ENCODE measurements at regions not wholly inside any gene's neighbourhood (a gene's known extent, or its start where the extent isn't known, plus 50 kb on each side); places are given as distances from the start of the nearest gene placed in this dataset.
"Not testable (repeated sequence)": the region's sequence is repeated elsewhere in the genome, so short reads cannot be mapped to it uniquely, and the experiment has no call there.

DNA sequence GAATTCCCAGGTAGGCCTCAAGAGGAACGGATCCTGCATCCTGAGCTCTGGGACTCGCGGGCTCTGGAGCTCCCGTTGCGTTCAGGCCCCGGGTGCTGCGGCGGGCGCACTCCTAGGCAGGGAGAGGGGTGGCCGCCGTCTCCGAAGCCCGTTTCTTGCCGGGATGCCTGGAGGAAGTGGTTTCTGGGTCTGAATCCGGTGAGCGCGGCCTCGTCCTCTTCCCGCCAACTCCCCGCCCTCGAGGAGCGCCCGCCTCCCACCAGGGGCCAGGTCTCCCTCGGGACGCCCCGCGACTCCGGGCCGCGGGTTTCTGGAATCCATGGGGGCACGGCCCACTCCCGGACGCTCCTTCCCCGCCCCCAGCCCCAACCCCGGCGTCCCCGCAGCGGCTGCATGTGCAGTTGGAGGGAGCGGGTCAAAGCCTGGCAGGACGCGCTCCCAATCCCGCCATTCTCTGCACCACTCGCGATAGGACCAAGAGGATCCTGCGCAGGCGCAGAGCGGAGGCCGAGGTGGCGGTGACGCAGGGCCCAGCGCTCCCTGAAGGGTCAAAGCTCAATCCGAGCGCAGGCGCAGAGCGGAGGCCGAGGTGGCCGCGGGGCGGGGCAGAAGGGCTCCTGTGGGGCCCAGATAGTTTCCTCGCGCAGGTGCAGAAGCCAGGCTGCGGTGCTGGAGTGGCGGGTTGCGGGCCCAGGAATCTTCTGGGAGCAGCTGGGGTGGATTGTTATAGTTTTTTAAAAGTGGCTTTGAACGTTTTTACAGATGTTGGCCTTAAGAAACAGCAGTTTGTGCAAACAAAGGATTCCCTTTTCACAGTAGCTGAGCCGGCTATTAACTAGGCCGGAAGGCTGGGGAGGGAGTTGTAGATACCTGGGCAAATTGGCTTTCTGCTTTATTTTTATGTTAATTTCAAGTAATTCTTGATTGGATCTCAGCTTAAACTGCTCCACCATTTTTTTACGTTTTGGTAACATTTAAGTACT is 796.4 kb downstream of the AACS start:
- DNase-seq (ENCODE audit: low read depth in 1 of 2, low spot score in 1 of 2): no peak

DNA sequence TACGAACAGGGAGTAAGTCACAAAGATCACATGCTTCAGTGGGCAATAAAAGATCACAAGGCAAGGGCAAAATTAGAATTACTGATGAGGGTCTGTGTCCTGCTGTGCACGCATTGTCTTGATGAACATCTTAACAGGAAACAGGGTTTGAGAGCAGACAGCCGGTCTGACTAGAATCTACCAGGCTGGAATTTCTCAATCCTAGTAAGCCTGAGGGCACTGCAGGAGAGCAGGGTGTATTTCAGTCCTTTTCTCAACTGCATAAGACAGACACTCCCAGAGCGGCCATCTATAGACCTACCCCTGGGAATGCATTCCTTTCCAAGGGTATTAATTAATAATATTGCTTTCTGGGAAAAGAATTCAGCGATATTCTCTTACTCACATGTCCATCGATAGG is 800.0 kb downstream of the AACS start:
- DNase-seq (ENCODE audit: low read depth in 1 of 2, low spot score in 1 of 2): not testable (repeated sequence)

DNA sequence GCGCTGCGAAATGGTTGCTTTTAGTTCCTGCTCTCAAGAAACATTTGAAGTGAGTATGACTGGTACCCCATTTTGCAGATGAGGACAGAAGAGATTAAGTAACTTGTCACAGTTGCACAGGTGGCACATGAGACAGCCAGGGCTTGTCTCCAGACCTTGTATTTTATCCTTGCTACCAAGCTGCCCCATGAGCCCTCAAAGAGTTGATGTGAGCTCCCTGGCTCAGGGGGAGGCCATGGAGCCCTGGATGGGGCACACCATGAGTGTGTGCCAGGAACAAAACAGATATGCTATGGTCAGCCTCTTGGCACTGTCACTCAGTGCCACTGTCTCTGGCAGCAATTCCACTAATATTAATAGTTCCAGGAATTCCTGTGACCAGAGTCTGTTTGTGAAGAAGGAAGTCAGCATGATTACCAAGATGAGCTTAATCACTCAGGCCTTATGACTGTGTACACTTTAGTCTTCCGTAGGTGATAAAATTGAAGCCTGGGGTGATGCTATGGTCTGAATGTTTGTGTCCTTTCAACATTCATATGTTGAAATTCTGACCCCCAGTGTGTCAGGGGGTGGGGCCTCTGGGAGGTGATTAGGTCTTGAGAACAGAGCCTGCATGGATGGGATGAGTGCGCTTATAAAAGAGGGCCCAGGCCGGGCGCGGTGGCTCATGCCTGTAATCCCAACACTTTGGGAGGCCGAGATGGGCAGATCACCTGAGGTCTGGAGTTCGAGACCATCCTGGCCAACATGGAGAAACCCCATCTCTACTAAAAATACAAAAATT is 806.8 kb downstream of the AACS start:
- DNase-seq (ENCODE audit: low read depth in 1 of 2, low spot score in 1 of 2): no peak

DNA sequence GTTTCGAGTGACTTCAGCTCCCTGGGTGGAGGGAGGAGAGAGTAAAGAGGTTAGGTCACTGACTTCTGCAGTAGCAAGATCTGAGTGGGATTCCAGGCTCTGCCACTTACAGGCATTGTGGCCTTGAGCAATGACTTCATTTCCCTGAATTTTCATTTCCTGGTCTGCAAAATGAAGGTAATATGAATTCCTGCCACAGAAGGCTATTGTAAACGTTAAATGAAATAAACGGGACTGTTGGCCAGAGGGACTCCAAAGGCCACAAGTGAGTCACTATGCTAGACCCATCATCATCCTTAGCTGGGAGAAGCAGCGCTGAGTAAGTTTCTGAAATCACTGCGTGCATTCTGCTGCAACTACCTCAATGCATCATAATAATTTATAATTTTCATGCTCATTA is 807.8 kb downstream of the AACS start:
- no peak for DNase-seq (ENCODE audit: low read depth in 1 of 2, low spot score in 1 of 2)

DNA sequence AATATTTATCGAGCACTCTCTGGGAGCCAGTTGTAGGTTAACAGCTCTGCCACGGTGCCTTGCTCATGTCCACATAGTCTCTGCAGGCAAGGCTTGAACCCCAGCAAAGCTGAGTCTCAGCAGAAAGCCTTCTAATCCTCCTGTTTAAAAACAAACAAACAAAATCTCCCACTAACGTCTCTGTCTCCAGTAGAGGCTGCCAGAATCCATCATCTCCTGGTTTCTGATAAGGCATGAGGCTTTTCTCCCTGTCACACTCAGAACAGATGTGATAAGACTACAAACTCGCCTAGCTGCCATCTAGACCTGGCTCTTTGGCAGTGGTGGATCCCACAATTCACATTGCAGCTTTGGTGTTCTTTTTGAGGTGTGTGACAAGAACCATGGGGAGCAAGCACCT is 813.2 kb downstream of the AACS start:
- DNase-seq (ENCODE audit: low read depth in 1 of 2, low spot score in 1 of 2): no peak

DNA sequence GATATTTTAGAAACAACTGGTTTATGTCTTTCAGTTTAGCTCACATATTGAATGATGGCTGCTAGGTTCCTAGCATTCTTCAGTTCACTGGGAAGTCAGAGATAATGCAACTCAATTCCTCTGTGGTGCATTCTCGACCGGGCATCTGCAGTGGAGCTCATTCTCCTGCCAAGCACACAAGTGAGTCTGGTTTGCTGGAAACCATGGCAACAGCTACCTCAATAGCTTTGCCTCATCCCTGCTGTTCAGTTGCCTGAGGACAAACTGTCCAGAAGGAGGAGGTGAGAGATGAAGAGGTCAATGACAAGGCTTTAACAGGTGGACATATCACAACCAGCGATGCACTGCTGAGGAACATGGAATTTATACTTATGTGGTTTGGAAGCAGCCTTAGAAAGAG is 816.9 kb downstream of the AACS start:
- DNase-seq (ENCODE audit: low read depth in 1 of 2, low spot score in 1 of 2): no peak

DNA sequence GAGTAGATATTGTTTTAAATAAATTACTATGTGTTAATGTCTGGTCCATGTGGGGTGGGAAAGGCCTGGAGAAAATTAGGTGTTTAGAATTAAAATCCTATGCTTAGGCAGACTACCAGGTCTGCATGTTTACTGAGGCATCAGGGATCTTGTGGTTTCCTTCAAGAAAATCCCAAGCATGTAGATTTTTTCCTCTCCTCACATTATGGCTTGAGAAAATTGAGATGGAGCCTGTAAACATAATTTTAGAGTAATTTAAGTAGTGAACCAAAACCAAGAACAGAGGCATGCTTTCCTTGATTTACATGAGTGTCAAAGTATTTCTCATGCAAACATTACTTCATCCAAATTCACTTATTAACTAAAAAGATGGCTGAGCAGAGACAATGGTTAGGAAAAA is 823.7 kb downstream of the AACS start:
- no peak for DNase-seq (ENCODE audit: low read depth in 1 of 2, low spot score in 1 of 2)

DNA sequence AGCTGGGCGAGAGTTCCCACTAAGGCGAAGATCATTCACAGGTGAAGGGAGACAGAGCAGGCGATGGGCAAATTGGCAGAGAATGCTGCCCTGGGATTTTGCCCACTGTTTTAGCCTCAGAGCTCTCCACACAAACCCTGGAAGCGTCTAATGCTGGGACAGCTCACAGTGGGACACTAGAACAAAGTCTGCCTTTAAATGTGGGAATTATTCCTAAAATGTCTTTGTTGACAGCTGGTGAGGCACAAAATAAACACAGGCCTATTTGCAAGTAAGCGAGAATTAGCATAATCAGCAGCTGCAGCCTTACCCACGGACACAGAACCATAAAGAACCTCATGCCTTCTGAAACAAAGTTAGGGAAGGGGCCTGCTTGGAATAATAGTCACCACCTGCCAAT is 824.5 kb downstream of the AACS start:
- no peak for DNase-seq (ENCODE audit: low read depth in 1 of 2, low spot score in 1 of 2)

DNA sequence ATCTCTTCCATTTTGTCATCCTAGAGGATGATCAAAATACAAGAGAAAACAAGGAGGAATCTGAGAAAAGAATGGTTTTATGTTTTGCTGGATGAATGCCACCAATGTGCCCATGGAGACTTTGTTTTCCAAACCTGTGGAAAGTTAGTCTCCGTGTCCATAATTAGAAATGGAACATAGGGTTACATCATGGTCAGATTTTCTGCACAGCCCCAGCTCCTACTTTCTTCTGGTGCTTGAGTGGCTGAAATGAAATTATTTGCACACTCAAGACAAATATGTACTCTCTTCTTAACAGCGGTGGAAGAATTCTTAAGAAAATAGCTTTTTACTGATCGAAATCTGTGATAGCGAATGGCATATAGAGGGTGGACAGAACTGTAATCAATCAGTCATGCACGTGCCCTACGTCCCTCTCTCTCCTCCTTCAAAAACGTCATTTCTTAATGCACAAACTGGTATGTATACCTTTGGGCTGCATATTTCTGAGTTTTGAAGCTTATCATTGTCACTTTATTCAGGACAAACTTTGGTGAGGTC is 825.2 kb downstream of the AACS start:
- DNase-seq (ENCODE audit: low read depth in 1 of 2, low spot score in 1 of 2): no peak

DNA sequence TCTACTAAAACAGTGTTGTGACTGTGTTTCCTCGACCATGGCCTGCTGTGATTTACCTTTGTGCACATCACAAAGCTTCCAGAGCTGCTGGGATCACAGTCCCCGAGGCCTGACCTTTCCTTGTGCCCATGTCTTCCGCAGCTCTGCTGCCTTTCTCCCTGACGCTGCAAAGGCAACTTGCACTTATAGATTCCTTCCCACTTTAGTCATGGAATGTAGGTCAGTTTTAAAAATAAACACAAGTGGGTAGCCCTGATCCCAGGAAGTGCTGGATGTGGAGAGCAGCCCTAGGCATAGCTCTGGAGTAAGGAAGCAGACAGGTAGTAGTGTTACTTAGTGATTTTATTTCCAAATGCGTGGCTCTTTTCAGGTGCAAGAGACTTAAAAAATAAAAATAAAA is 825.7 kb downstream of the AACS start:
- DNase-seq (ENCODE audit: low read depth in 1 of 2, low spot score in 1 of 2): no peak

DNA sequence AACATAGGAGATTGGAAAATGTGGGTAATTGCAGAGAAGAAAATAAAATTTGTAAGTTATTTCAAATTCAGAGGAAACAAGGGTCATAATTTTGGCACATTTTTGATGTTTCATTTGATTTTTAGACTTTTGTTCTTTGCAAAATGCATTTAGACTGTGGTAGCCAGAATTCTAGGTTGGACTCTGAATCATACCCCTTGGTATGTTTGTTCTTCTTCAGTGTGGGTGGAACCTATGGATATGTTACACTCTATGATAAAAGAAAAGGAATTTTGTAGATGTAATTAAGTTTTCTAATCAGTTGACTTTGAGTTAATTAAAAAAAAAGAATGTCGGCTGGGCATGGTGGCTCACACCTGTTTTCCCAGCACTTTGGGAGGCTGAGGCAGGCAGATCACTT is 827.0 kb downstream of the AACS start:
- no peak for DNase-seq (ENCODE audit: low read depth in 1 of 2, low spot score in 1 of 2)

DNA sequence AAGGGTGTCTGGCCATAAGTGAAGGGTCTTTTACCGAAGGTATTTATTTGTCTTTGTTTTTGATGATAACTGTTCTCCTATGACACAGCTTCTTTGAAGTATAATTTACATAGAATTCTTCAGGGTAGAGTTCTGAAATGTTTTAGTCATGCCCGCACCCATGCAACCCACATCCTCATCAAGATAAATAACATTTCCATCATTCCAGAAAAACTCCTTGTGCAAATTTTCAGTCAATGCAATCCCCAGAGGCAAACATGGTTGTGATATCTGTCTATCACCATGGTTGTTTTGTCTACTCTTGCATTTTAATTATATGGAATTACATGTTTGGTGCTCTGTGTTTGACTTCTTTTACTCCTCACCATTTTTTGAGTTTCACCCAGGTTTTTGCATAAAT is 837.8 kb downstream of the AACS start:
- DNase-seq (ENCODE audit: low read depth in 1 of 2, low spot score in 1 of 2): no peak

DNA sequence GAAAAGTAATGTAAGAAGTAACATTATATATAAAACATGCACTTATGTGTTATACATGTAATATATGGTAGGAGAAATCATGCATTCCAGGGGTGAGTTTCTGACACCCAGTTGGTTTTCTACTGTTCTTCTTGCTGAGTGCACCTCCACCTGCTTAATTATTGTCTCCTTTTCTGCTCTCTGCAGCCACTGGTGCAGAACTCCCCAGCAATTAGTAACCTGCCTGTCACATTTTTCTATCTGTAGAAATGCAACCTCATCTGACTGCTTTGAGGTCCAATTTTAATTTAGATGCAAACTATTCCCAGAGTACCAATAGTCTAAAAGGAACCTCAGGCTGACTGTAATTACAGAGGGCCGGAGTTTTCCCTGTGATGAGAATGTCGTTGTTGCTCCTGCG is 842.1 kb downstream of the AACS start:
- no peak for DNase-seq (ENCODE audit: low read depth in 1 of 2, low spot score in 1 of 2)

DNA sequence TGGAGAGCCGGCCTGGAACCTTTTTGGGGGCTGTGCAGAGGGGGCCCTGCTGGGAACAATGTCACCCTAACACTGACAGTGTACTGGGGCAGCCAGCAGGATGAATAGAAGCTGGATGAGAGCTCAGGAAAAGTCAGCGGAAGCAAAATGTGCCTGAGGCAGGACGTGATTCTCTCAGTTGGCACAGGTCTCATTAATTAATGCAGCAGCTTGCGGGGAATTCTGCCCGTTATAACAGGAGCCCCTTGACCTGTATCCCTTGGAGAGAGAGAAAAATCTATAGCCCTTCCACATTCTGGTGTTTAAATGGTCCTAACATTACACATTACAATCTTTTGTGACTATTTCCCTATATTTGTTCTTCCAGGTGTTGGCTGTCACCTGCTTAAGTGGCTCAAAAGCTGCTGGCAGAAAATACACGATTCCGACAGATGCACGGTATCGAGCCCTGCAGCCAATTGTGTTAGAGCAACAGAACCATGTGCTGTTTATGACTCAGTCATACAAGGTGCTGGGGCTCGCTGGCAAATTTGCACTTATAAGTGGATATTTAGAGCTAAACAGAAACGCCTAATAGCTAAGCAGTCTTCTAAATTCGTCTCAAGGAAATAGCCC is 854.7 kb downstream of the AACS start:
- DNase-seq (ENCODE audit: low read depth in 1 of 2, low spot score in 1 of 2): no peak

DNA sequence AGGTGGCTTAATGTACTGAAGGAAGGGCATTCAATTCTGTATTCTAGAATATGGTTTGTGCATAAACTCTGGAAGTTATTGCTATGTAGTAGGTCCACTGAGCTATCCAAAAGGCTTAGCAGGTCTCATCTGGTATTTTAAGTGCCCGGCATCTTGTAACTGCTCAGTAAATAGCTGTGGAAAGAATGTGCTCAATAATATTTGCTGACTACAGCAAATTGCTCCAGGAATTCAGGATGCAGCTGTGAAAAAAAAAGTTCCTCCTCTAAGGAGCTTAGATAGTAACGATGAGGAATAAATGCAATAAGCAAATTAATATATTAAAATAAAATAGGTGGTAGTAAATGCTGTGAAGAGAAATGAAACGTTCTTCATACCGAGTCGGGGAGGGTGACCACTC is 857.1 kb downstream of the AACS start:
- no peak for DNase-seq (ENCODE audit: low read depth in 1 of 2, low spot score in 1 of 2)

DNA sequence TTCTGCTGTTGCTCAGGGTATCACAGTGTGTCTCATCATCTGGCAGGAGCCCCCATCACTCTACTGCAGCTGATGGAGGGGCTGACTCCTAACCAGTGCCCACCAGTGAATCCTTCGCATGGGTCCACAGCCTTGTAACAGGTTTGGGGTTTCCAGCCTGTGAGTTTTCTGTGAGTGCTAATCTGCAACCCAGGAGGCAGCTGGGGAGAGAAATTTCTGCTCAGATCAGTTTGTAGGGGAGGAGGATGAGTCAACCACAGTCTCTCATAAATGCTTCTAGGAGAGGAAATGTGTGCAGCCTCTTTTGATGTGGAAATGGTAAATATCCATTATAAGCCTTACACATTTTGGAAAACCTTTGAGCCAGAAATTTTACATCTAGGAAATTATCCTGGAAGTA is 871.3 kb downstream of the AACS start:
- no peak for DNase-seq (ENCODE audit: low read depth in 1 of 2, low spot score in 1 of 2)

DNA sequence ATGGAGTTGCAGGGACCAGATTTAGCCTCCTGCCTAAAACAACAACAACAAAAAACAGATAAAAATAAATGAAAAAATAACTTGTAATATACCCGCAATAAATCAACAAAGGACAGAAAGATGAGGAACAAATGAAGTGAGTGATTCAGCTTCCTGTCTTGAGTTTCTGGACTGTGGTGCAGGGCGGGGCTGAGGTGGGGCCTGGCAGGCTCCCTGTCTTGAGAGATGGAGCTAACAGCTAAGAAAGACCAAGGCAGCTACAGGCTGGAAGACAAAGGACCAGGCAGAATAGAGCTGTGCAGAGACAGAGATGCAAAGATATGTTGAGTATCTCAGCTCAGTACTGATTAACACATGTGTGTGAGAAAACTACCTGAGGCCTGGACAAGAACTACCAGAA is 879.2 kb downstream of the AACS start:
- DNase-seq (ENCODE audit: low read depth in 1 of 2, low spot score in 1 of 2): no peak

DNA sequence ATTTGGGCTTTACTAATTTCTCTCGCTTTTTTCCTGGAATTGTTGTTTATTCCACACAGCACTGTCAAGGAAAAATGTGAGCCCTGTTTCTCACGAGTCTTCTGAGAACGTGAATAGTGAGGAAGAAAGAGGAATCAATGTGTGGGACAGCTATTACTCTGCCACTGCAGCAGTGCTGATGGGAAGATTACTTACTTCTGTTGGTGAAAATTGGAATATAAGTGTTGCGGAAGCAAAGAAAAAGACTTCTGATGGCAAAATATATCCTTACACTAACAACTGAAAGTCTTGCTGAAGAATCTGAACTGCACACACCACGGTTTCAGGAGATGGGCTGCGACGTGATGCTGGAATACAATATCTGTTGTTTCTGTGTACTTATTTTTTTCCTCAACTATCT is 884.2 kb downstream of the AACS start:
- DNase-seq (ENCODE audit: low read depth in 1 of 2, low spot score in 1 of 2): no peak

DNA sequence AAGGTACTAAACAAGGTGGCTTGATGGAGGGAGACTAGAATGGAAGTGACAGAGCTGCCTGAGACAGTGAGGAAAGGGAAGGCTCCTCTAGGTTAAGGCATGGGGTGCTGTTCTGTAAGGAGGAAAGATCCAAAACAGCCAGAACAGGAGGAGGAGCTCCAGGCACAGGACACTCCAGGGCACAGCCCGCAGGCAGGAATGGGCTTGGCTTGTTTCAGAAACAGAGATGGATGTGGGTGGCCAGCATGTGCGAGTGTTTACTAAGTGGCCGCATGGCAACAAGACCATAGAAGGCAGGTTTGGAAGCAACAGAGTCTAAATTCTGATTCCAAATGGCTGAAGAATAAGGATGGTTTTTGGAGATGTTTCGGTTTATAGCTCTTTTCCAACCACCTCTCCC is 889.1 kb downstream of the AACS start:
- no peak for DNase-seq (ENCODE audit: low read depth in 1 of 2, low spot score in 1 of 2)

DNA sequence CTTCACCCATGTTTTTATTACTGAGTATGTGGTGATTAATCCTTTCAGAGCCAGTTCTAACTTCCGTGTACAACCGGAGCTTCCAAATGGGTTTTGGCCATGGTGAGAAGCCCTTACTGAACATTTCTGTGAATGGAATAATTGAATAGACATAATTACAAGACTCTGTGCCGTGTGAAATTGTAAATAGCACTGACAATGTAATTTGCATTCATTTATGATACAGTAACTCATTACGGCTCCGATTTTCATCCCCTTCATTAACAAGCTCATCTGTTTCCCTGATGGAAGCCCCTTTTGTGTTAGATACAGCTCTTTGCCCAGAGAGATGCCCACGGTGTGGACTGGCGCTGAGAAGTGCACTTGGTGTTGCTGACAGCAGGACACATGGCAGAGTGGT is 891.0 kb downstream of the AACS start:
- no peak for DNase-seq (ENCODE audit: low read depth in 1 of 2, low spot score in 1 of 2)

DNA sequence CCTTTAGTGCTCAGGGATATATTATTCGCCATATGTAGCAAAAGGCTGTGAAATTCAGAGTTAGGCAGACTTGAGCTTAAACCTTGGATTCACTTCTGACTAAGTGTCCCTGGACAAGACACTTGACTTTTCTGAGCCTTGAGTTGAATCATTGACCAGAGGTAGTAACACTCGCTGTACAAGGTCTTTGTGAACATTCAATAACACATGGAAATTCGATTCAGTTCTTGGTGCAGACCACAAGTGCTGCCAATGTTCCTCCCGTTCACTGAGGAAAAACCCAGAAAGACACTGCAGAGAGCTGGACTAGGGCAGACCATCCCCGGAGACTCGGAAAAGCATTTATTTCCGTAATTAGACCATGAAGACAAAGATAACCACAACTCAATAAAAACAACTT is 901.4 kb downstream of the AACS start:
- no peak for DNase-seq (ENCODE audit: low read depth in 1 of 2, low spot score in 1 of 2)

DNA sequence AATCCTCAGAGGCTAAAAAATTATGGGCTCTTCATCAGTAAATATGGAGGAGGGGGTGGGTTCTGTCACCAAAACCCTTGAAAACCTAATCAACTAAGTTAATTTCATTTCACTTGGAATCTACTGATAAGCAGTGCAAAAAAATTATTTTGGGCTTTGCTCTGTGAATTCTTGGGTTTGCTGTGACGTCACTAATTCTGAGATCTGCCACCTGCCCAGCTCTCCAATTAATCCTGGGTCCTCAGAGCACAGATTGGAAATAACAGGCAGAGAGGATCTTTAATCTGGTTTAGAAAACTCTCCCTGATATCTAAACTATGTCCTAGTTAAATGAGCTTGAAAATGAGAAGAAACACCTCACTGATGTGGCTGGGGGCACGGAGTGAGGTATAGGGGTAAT is 903.2 kb downstream of the AACS start:
- no peak for DNase-seq (ENCODE audit: low read depth in 1 of 2, low spot score in 1 of 2)
